ENCODE measurements at regions not wholly inside any gene's neighbourhood (a gene's known extent, or its start where the extent isn't known, plus 50 kb on each side); places are given as distances from the start of the nearest gene placed in this dataset.

- TF ChIP-seq, protein P1, sequence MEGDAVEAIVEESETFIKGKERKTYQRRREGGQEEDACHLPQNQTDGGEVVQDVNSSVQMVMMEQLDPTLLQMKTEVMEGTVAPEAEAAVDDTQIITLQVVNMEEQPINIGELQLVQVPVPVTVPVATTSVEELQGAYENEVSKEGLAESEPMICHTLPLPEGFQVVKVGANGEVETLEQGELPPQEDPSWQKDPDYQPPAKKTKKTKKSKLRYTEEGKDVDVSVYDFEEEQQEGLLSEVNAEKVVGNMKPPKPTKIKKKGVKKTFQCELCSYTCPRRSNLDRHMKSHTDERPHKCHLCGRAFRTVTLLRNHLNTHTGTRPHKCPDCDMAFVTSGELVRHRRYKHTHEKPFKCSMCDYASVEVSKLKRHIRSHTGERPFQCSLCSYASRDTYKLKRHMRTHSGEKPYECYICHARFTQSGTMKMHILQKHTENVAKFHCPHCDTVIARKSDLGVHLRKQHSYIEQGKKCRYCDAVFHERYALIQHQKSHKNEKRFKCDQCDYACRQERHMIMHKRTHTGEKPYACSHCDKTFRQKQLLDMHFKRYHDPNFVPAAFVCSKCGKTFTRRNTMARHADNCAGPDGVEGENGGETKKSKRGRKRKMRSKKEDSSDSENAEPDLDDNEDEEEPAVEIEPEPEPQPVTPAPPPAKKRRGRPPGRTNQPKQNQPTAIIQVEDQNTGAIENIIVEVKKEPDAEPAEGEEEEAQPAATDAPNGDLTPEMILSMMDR (IDR thresholded peaks at IDR 0.05): no peak
- TF ChIP-seq SIN3A (IDR thresholded peaks at IDR 0.05; ENCODE audit: borderline replicate concordance, insufficient read depth, low read depth, low read length) (no peak), POLR2AphosphoS5 (IDR thresholded peaks at IDR 0.05; ENCODE audit: low read depth, low read length) (no peak), REST (IDR thresholded peaks at IDR 0.05; ENCODE audit: insufficient read depth in 1 of 2, low read depth in 2 of 2, low read length in 1 of 2) (no peak)
Measured at GRCh38 chr2:150020937-150021673, 433.5 kb upstream of the MMADHC start.
